Neural progenitor cell (in vitro differentiated cells): ENCODE measurements at regions not wholly inside any gene's neighbourhood (a gene's known extent, or its start where the extent isn't known, plus 50 kb on each side); places are given as distances from the start of the nearest gene placed in this dataset.

ENCODE experiments used
- DNase-seq: peaks from one replicate; pipeline ENCODE4 v3.0.0-alpha.2; 2016; ENCODE audit warnings: low spot score
- H2AFZ ChIP-seq: fragments of 200-600 bp; sonication (generic); replicated peaks from 2 replicates; pipeline ENCODE4 v1.6.1; 2016; ENCODE audit warnings: antibody characterized with exemption
- H3F3A ChIP-seq: fragments of 200-600 bp; sonication (generic); 2 replicates; pipeline ENCODE4 v1.6.1; 2016; ENCODE audit warnings: antibody characterized with exemption, low read depth
- H3K27ac ChIP-seq: fragments of 200-600 bp; sonication (generic); 2 replicates; pipeline ENCODE4 v1.5.1; 2016; ENCODE audit warnings: mild to moderate bottlenecking
- H3K27me3 ChIP-seq: fragments of 200-600 bp; sonication (generic); 2 replicates; pipeline ENCODE4 v1.6.1; 2016; ENCODE audit warnings: mild to moderate bottlenecking, moderate library complexity
- H3K36me3 ChIP-seq: fragments of 200-600 bp; sonication (generic); 2 replicates; pipeline ENCODE4 v1.5.1; 2016
- H3K4me1 ChIP-seq: fragments of 200-600 bp; sonication (generic); 2 replicates; pipeline ENCODE4 v1.6.1; 2016; ENCODE audit warnings: mixed run types
- H3K4me2 ChIP-seq: fragments of 200-600 bp; sonication (generic); 2 replicates; pipeline ENCODE4 v1.6.1; 2016
- H3K4me3 ChIP-seq: fragments of 200-600 bp; sonication (generic); 2 replicates; pipeline ENCODE4 v1.5.1; 2016
- H3K79me2 ChIP-seq: fragments of 200-600 bp; sonication (generic); 2 replicates; pipeline ENCODE4 v1.6.1; 2016; ENCODE audit warnings: low read depth
- H3K9ac ChIP-seq: fragments of 200-600 bp; sonication (generic); 2 replicates; pipeline ENCODE4 v1.6.1; 2016
- H3K9me3 ChIP-seq: fragments of 200-600 bp; sonication (generic); 2 replicates; pipeline ENCODE4 v1.5.1; 2016; ENCODE audit warnings: low read depth
- H4K20me1 ChIP-seq: fragments of 200-600 bp; sonication (generic); 2 replicates; pipeline ENCODE4 v1.6.1; 2016; ENCODE audit warnings: low read depth
- H3K27ac Mint-ChIP-seq: 3 replicates; pipeline ENCODE4 v1.8.0; 2021; ENCODE audit warnings: mixed read lengths
- H3K27me3 Mint-ChIP-seq: 2 replicates; pipeline ENCODE4 v1.8.0; 2022; ENCODE audit warnings: low read depth, mild to moderate bottlenecking, inconsistent platforms, moderate library complexity, mixed read lengths; ENCODE audit not compliant: insufficient read depth
- H3K36me3 Mint-ChIP-seq: 3 replicates; pipeline ENCODE4 v1.8.0; 2021; ENCODE audit warnings: mixed read lengths
- H3K4me1 Mint-ChIP-seq: 3 replicates; pipeline ENCODE4 v1.8.0; 2021; ENCODE audit warnings: mixed read lengths
- H3K4me3 Mint-ChIP-seq: 3 replicates; pipeline ENCODE4 v1.8.0; 2021; ENCODE audit warnings: mild to moderate bottlenecking, moderate library complexity, mixed read lengths
- H3K9me3 Mint-ChIP-seq: 3 replicates; pipeline ENCODE4 v1.8.0; 2020; ENCODE audit warnings: mixed read lengths
- EZH2 ChIP-seq: fragments of 200-600 bp; sonication (generic); IDR thresholded peaks from 2 replicates; pipeline ENCODE4 v1.6.1; 2017; ENCODE audit warnings: antibody characterized with exemption, mild to moderate bottlenecking, moderate library complexity
- EZH2phosphoT487 ChIP-seq: fragments of 200-600 bp; sonication (generic); IDR thresholded peaks from 2 replicates; pipeline ENCODE4 v1.6.1; 2017; ENCODE audit warnings: antibody characterized with exemption
- TF ChIP-seq, protein P1 (sequence below): fragments of 200-600 bp; sonication (generic); IDR thresholded peaks from 2 replicates; pipeline ENCODE4 v1.5.1; 2017; ENCODE audit warnings: antibody characterized with exemption, mild to moderate bottlenecking

DNA sequence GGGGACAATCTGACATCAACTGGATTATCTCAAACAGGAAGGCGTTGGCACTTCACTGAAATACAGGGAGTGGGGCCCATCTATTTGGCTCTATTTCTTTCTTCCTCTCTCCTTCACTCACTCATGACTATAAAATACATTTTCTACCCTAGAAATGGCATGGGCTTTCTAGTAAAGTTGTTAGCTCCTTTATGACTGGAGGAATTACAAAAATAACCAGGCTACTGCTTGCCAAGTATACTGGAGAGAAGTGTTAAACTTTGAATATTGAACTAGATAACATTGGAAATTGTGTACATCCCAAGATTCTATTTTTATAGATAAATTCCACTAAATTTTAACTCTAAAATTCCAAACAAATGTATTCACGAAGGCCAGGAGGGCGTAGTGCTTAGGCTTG lies 255.7 kb upstream of the SORCS1 start:
- H3K9me3 ChIP-seq = no peaks in the 10 kb centered on the region
- H3K27ac Mint-ChIP-seq = no peak overlapping the region
- no peaks in the 10 kb centered on the region for H4K20me1 ChIP-seq
- H3K27ac ChIP-seq = no peak overlapping the region
- H3K4me3 Mint-ChIP-seq = no peak overlapping the region
- no peaks in the 10 kb centered on the region for H3K4me1 Mint-ChIP-seq
- no peak overlapping the region for H3K9ac ChIP-seq
- H3F3A ChIP-seq = no peaks in the 10 kb centered on the region
- no peaks in the 10 kb centered on the region for H3K9me3 Mint-ChIP-seq
- no peaks in the 10 kb centered on the region for H3K4me1 ChIP-seq
- no peak overlapping the region for H3K4me3 ChIP-seq
- no peaks in the 10 kb centered on the region for H3K36me3 Mint-ChIP-seq
- H3K27me3 Mint-ChIP-seq = peaks cover 2% of the 10 kb centered on the region
- no peaks in the 10 kb centered on the region for H3K79me2 ChIP-seq
- no peaks in the 10 kb centered on the region for H3K36me3 ChIP-seq
- H2AFZ ChIP-seq = no peak overlapping the region
- no peak for TF ChIP-seq EZH2
- DNase-seq = no peak
- H3K4me2 ChIP-seq = no peak overlapping the region
- no peaks in the 10 kb centered on the region for H3K27me3 ChIP-seq

DNA sequence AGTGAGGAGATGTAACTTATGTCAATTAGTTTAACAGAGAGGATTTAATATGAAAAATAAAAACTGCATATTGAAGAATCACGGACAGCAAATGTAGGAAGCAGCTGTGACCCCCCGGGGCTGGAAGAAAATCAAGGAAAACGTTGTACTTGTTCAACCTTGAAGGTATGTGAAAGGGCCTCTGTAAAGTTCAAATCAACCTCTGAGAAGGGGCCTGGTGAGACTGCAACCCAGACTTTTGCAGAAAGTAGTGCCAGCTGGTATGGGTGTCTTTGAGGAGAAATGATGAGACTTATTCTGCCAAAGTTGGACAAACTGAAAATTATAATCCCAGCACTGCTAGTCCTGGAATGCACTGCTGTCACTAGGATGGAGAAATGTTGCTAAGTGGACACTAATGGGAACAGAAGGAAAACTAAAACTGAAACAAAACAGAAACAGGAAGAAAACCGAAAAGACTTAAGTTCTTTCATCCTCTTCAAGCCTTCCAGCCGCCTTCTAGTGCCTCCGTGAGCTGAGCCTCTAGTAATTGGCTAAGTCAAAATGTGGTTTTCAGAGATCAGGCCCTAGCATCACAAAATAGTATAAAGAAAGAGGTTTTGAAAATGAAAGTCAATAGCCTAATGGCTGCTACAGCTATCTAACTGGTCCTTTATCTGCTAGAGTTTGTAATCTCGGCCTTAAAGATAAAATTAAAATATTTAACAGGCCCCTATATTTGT lies 253.7 kb upstream of the SORCS1 start:
- Histone ChIP-seq H3K4me1 (no peaks in the 10 kb centered on the region), H3K4me3 (no peak overlapping the region), H3F3A (no peaks in the 10 kb centered on the region), H4K20me1 (no peaks in the 10 kb centered on the region), H3K36me3 (no peaks in the 10 kb centered on the region), H3K4me2 (no peak overlapping the region), H2AFZ (no peak overlapping the region), H3K79me2 (no peaks in the 10 kb centered on the region), H3K9ac (no peak overlapping the region), H3K27ac (no peak overlapping the region), H3K27me3 (no peaks in the 10 kb centered on the region), H3K9me3 (no peaks in the 10 kb centered on the region)
- DNase-seq = no peak
- Mint-ChIP-seq H3K4me3 (no peak overlapping the region), H3K27me3 (no peaks in the 10 kb centered on the region), H3K27ac (no peak overlapping the region), H3K9me3 (no peaks in the 10 kb centered on the region), H3K4me1 (no peaks in the 10 kb centered on the region), H3K36me3 (no peaks in the 10 kb centered on the region)
- TF ChIP-seq, protein P1, sequence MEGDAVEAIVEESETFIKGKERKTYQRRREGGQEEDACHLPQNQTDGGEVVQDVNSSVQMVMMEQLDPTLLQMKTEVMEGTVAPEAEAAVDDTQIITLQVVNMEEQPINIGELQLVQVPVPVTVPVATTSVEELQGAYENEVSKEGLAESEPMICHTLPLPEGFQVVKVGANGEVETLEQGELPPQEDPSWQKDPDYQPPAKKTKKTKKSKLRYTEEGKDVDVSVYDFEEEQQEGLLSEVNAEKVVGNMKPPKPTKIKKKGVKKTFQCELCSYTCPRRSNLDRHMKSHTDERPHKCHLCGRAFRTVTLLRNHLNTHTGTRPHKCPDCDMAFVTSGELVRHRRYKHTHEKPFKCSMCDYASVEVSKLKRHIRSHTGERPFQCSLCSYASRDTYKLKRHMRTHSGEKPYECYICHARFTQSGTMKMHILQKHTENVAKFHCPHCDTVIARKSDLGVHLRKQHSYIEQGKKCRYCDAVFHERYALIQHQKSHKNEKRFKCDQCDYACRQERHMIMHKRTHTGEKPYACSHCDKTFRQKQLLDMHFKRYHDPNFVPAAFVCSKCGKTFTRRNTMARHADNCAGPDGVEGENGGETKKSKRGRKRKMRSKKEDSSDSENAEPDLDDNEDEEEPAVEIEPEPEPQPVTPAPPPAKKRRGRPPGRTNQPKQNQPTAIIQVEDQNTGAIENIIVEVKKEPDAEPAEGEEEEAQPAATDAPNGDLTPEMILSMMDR = no peak
- no peak for TF ChIP-seq EZH2
- no peak for TF ChIP-seq EZH2phosphoT487

DNA sequence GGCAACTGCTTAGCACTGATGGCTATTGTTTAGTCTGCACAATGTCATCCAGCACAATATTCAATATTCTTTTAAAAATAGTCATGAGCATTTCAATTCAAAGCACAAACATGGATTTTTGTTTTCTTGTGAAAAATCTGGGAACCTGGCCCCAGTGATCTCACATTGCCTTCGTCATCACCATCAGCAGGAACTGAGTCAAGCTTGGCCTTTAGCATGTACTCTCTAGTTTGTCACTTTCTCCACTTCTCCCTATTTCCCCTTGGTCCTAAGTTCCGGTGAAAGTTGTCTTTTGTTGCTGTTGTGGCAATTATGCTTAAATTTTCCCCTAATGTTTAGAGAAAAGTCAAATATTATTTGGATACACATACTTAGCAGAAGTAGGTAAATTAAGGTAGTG lies 252.9 kb upstream of the SORCS1 start:
- H3K4me3 Mint-ChIP-seq = no peak overlapping the region
- Histone ChIP-seq H3F3A (no peaks in the 10 kb centered on the region), H3K36me3 (no peaks in the 10 kb centered on the region), H3K4me3 (no peak overlapping the region), H3K79me2 (no peaks in the 10 kb centered on the region), H2AFZ (no peak overlapping the region), H3K4me2 (no peak overlapping the region), H3K27me3 (no peaks in the 10 kb centered on the region), H3K9ac (no peak overlapping the region), H3K9me3 (no peaks in the 10 kb centered on the region), H3K4me1 (no peaks in the 10 kb centered on the region), H4K20me1 (no peaks in the 10 kb centered on the region), H3K27ac (no peak overlapping the region)
- no peak for DNase-seq
- H3K36me3 Mint-ChIP-seq = no peaks in the 10 kb centered on the region
- H3K27ac Mint-ChIP-seq = no peak overlapping the region
- no peaks in the 10 kb centered on the region for H3K27me3 Mint-ChIP-seq
- TF ChIP-seq EZH2 = no peak
- no peak for TF ChIP-seq EZH2phosphoT487
- TF ChIP-seq, protein P1 = no peak
- no peaks in the 10 kb centered on the region for H3K9me3 Mint-ChIP-seq
- H3K4me1 Mint-ChIP-seq = no peaks in the 10 kb centered on the region

DNA sequence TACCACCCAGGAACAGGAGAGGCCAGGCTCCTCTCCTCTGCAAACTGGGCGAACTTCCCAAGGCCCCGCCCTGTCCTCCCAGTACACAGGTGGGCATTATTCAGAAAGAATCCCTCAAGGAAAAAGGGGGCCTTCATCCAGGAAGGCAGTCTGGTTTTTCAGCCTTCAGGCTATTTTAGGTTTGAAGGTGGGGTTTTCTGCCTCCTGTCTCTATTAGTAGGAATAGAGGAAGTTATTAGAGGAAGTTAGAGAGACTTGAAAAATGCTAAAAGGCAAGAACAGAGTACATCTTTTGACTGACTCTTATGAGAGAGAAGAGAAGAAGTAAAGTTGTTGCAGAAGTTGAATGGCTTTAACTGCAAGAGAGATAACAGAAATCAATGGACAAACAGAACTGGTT lies 250.9 kb upstream of the SORCS1 start:
- H2AFZ ChIP-seq = no peak overlapping the region
- H3K4me3 Mint-ChIP-seq = no peak overlapping the region
- no peaks in the 10 kb centered on the region for H3K36me3 Mint-ChIP-seq
- DNase-seq = no peak
- H3K4me2 ChIP-seq = no peak overlapping the region
- H3K27me3 ChIP-seq = no peaks in the 10 kb centered on the region
- no peaks in the 10 kb centered on the region for H3K79me2 ChIP-seq
- no peaks in the 10 kb centered on the region for H3K4me1 Mint-ChIP-seq
- H3K27ac ChIP-seq = no peak overlapping the region
- no peaks in the 10 kb centered on the region for H3K4me1 ChIP-seq
- H3F3A ChIP-seq = no peaks in the 10 kb centered on the region
- H3K9me3 Mint-ChIP-seq = no peaks in the 10 kb centered on the region
- no peak overlapping the region for H3K9ac ChIP-seq
- H3K27ac Mint-ChIP-seq = no peak overlapping the region
- no peaks in the 10 kb centered on the region for H3K36me3 ChIP-seq
- TF ChIP-seq EZH2phosphoT487 = no peak
- no peak for TF ChIP-seq EZH2
- TF ChIP-seq, protein P1 = no peak
- no peaks in the 10 kb centered on the region for H3K9me3 ChIP-seq
- no peak overlapping the region for H3K4me3 ChIP-seq
- H4K20me1 ChIP-seq = no peaks in the 10 kb centered on the region
- H3K27me3 Mint-ChIP-seq = no peaks in the 10 kb centered on the region
